NCI-H446 (cell line): ENCODE measurements at regions not wholly inside any gene's neighbourhood (a gene's known extent, or its start where the extent isn't known, plus 50 kb on each side); places are given as distances from the start of the nearest gene placed in this dataset.
"Not testable (repeated sequence)": the region's sequence is repeated elsewhere in the genome, so short reads cannot be mapped to it uniquely, and the experiment has no call there.

Source experiments
- DNase-seq, 2 experiments: peaks; one replicate each; lab custom pipeline; 2025; lab: John Stamatoyannopoulos, UW

- DNase-seq: no peak
These were observed 218.5 kb upstream of the CNTN3 start for GRCh38 chr3:74832925-74833324.

- DNase-seq: not testable (repeated sequence)
These were observed 216.4 kb upstream of the CNTN3 start for GRCh38 chr3:74830845-74831244.

GRCh38 chr3:74825404-74825803 is 210.9 kb upstream of the CNTN3 start:
- not testable (repeated sequence) for DNase-seq

- DNase-seq: no peak
These were observed 209.9 kb upstream of the CNTN3 start for GRCh38 chr3:74824366-74824765.

- DNase-seq: no peak
These were observed 199.7 kb upstream of the CNTN3 start for GRCh38 chr3:74814181-74814580.

- peak; percentile 2 to 36 for DNase-seq
These were observed 198.3 kb upstream of the CNTN3 start for GRCh38 chr3:74812756-74813155.

GRCh38 chr3:74808506-74809275 is 194.2 kb upstream of the CNTN3 start:
- DNase-seq: no peak

- no peak for DNase-seq
These were observed 187.5 kb upstream of the CNTN3 start for GRCh38 chr3:74801924-74802323.

- DNase-seq: no peak
These were observed 174.7 kb upstream of the CNTN3 start for GRCh38 chr3:74789111-74789510.

- peak; percentile 1 to 14 for DNase-seq
These were observed 172.6 kb upstream of the CNTN3 start for GRCh38 chr3:74787011-74787410.

- DNase-seq: no peak
These were observed 156.9 kb upstream of the CNTN3 start for GRCh38 chr3:74771401-74771800.

GRCh38 chr3:74768010-74768409 is 153.6 kb upstream of the CNTN3 start:
- no peak for DNase-seq

- DNase-seq: no peak
These were observed 151.9 kb upstream of the CNTN3 start for GRCh38 chr3:74766405-74766804.

- DNase-seq: no peak
These were observed 149.4 kb upstream of the CNTN3 start for GRCh38 chr3:74763830-74764229.

- no peak for DNase-seq
These were observed 142.2 kb upstream of the CNTN3 start for GRCh38 chr3:74756674-74757073.

- DNase-seq: no peak
These were observed 137.8 kb upstream of the CNTN3 start for GRCh38 chr3:74752290-74752689.

- no peak for DNase-seq
These were observed 137.3 kb upstream of the CNTN3 start for GRCh38 chr3:74751775-74752174.

GRCh38 chr3:74750901-74751300 is 136.4 kb upstream of the CNTN3 start:
- DNase-seq: no peak

- no peak for DNase-seq
These were observed 124.8 kb upstream of the CNTN3 start for GRCh38 chr3:74739242-74739641.

GRCh38 chr3:74722211-74722610 is 107.8 kb upstream of the CNTN3 start:
- peak in 1 of 2 experiments; percentile 18 for DNase-seq

- no peak for DNase-seq
These were observed 99.5 kb upstream of the CNTN3 start for GRCh38 chr3:74713977-74714376.

GRCh38 chr3:74711913-74712512 is 97.6 kb upstream of the CNTN3 start:
- no peak for DNase-seq

GRCh38 chr3:74709951-74710350 is 95.5 kb upstream of the CNTN3 start:
- no peak for DNase-seq
